ENCODE measurements at regions not wholly inside any gene's neighbourhood (a gene's known extent, or its start where the extent isn't known, plus 50 kb on each side); places are given as distances from the start of the nearest gene placed in this dataset.

GRCh38 chr13:22253107-22253506, 582.2 kb downstream of the FGF9 start:
- no peaks in the 10 kb centered on the region for H3K27me3 ChIP-seq (ENCODE audit: insufficient read depth, poor library complexity, severe bottlenecking)
- DNase-seq (ENCODE audit: low spot score) (no peak), ATAC-seq (ENCODE audit: low read depth) (no peak)
- no peak overlapping the region for H3K27ac ChIP-seq (ENCODE audit: poor library complexity, severe bottlenecking)
- H3K4me3 ChIP-seq (ENCODE audit: severe bottlenecking) = no peak overlapping the region
- H3K4me1 ChIP-seq (ENCODE audit: insufficient read depth, poor library complexity, severe bottlenecking) = no peaks in the 10 kb centered on the region
- H3K36me3 ChIP-seq (ENCODE audit: low read depth) = no peaks in the 10 kb centered on the region
- H3K9me3 ChIP-seq (ENCODE audit: severe bottlenecking) = no peaks in the 10 kb centered on the region
- TF ChIP-seq CTCF (IDR thresholded peaks at IDR 0.05; ENCODE audit: poor library complexity, severe bottlenecking) = no peak

- Histone ChIP-seq H3K36me3 (ENCODE audit: low read depth) (no peaks in the 10 kb centered on the region), H3K27me3 (ENCODE audit: insufficient read depth, poor library complexity, severe bottlenecking) (no peaks in the 10 kb centered on the region), H3K9me3 (ENCODE audit: severe bottlenecking) (no peaks in the 10 kb centered on the region), H3K27ac (ENCODE audit: poor library complexity, severe bottlenecking) (no peak overlapping the region), H3K4me1 (ENCODE audit: insufficient read depth, poor library complexity, severe bottlenecking) (no peaks in the 10 kb centered on the region), H3K4me3 (ENCODE audit: severe bottlenecking) (no peak overlapping the region)
- DNase-seq (ENCODE audit: low spot score) = no peak
- ATAC-seq (ENCODE audit: low read depth) = no peak
- TF ChIP-seq CTCF (IDR thresholded peaks at IDR 0.05; ENCODE audit: poor library complexity, severe bottlenecking) = no peak
Measured at GRCh38 chr13:22256111-22256639, 585.3 kb downstream of the FGF9 start.

GRCh38 chr13:22262001-22262885, 591.4 kb downstream of the FGF9 start:
- no peak for TF ChIP-seq CTCF (IDR thresholded peaks at IDR 0.05; ENCODE audit: poor library complexity, severe bottlenecking)
- peaks cover 3% of the 10 kb centered on the region for H3K27me3 ChIP-seq (ENCODE audit: insufficient read depth, poor library complexity, severe bottlenecking)
- H3K4me3 ChIP-seq (ENCODE audit: severe bottlenecking) = no peak overlapping the region
- H3K27ac ChIP-seq (ENCODE audit: poor library complexity, severe bottlenecking) = no peak overlapping the region
- no peaks in the 10 kb centered on the region for H3K4me1 ChIP-seq (ENCODE audit: insufficient read depth, poor library complexity, severe bottlenecking)
- H3K36me3 ChIP-seq (ENCODE audit: low read depth) = no peaks in the 10 kb centered on the region
- H3K9me3 ChIP-seq (ENCODE audit: severe bottlenecking) = no peaks in the 10 kb centered on the region
- DNase-seq (ENCODE audit: low spot score) (no peak), ATAC-seq (ENCODE audit: low read depth) (no peak)

GRCh38 chr13:22263185-22263584, 592.3 kb downstream of the FGF9 start:
- no peak for TF ChIP-seq CTCF (IDR thresholded peaks at IDR 0.05; ENCODE audit: poor library complexity, severe bottlenecking)
- Histone ChIP-seq H3K27ac (ENCODE audit: poor library complexity, severe bottlenecking) (no peak overlapping the region), H3K4me1 (ENCODE audit: insufficient read depth, poor library complexity, severe bottlenecking) (no peaks in the 10 kb centered on the region), H3K27me3 (ENCODE audit: insufficient read depth, poor library complexity, severe bottlenecking) (peaks cover 3% of the 10 kb centered on the region), H3K9me3 (ENCODE audit: severe bottlenecking) (no peaks in the 10 kb centered on the region), H3K4me3 (ENCODE audit: severe bottlenecking) (no peak overlapping the region), H3K36me3 (ENCODE audit: low read depth) (no peaks in the 10 kb centered on the region)
- ATAC-seq (ENCODE audit: low read depth) (no peak), DNase-seq (ENCODE audit: low spot score) (no peak)

- Histone ChIP-seq H3K27ac (ENCODE audit: poor library complexity, severe bottlenecking) (no peak overlapping the region), H3K4me1 (ENCODE audit: insufficient read depth, poor library complexity, severe bottlenecking) (no peaks in the 10 kb centered on the region), H3K27me3 (ENCODE audit: insufficient read depth, poor library complexity, severe bottlenecking) (peaks cover 6% of the 10 kb centered on the region), H3K9me3 (ENCODE audit: severe bottlenecking) (no peaks in the 10 kb centered on the region), H3K36me3 (ENCODE audit: low read depth) (no peaks in the 10 kb centered on the region), H3K4me3 (ENCODE audit: severe bottlenecking) (no peak overlapping the region)
- ATAC-seq (ENCODE audit: low read depth) (no peak), DNase-seq (ENCODE audit: low spot score) (no peak)
- no peak for TF ChIP-seq CTCF (IDR thresholded peaks at IDR 0.05; ENCODE audit: poor library complexity, severe bottlenecking)
Measured at GRCh38 chr13:22265563-22265962, 594.7 kb downstream of the FGF9 start.
